Activated CD4-positive, CD25-positive, alpha-beta regulatory T cell (primary cell): ENCODE measurements at regions not wholly inside any gene's neighbourhood (a gene's known extent, or its start where the extent isn't known, plus 50 kb on each side); places are given as distances from the start of the nearest gene placed in this dataset.

Experiments
- DNase-seq, 4 experiments: peaks; one replicate each; lab custom pipeline; 2025; lab: John Stamatoyannopoulos, UW

DNA sequence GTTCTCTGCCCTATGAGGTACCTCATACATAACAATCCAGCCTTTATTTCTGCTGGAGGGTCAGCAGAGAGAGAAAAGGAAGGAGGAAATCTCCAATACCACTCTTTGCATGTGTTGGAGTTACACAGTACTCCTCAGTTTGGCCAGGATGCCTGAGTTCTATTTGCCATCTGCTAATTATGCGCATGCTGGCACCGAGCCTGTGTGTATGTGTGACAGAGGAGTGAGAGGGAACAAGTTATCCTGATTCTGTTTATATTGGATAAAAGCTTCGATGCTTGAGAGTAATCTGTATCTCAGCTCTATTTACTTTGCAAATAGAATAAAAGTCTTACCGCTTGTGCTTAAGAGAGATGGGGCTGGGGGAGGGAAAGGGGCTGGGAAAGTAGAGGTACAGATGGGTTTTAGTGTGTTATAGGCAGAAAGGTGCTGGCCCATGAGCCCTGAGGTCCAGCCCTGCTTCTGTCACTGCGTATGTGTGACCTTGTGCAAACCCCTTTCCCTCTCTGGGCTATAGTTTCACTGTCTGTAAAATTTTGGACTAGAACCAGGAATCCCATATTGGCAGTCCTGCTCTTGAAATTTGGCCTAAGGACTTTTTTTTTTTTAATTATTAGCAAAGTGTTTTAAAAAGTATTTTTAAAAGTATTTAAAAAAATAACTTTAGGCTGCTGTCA is 54.5 kb upstream of the PLXNA2 start:
- no peak for DNase-seq

DNA sequence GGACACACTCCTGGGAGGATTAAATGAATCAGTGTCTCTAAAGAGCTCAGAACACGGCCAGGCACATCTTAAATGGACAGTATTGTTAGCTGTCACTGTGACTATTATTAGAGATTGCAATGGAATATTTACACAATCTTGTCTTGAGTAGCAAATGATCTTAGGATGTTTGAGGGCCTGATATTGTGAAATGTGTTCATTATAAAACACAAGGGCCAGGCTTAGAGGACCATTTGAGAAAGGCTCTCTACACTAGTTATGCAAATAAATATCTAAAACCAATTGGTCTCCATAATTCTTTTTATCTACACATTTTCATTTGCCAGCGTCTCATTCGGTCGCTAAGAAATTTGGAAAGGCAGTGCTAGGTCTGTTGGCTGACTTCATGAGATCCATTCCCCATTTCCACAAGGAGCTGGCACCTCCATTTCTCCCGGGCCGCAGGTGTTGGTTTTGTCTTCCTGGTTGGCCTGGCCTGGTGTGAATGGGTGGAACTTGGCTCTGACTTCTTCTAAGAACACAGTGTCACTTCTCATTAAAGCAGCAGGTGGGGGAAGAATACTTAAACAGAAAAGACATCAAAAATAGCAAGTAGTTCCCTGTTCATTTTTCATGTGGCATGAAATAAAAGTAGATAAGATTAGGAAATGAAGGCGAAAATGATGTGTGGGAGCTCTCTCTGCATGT is 56.0 kb upstream of the PLXNA2 start:
- DNase-seq, result no peak

- no peak for DNase-seq
Measured at GRCh38 chr1:208302699-208303238, 58.6 kb upstream of the PLXNA2 start.

GRCh38 chr1:208303743-208304712 is 59.8 kb upstream of the PLXNA2 start:
- no peak for DNase-seq

- DNase-seq, result no peak
Measured at GRCh38 chr1:208308221-208308620, 64.0 kb upstream of the PLXNA2 start.

- DNase-seq, result no peak
Measured at GRCh38 chr1:208309771-208310170, 65.6 kb upstream of the PLXNA2 start.

DNA sequence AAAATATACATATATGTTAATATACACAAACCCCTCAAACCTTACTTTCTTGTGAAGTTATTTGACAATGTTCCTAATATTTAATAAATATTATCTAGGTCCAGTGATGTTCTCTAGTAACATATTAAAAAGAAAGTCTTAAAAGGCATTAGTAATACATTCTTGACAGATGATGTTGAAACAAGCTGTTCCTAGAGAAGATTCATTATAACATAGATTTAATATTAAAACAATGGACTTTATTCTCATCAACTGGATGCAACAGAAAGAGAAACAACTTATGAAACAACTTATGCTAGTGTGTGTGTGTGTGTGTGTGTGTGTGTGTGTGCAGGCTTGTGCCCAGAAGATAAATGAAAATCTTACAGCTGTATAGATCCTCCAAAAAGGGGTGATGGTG is 68.5 kb upstream of the PLXNA2 start:
- DNase-seq, result no peak

GRCh38 chr1:208314431-208314830 is 70.2 kb upstream of the PLXNA2 start:
- no peak for DNase-seq

- DNase-seq, result no peak
Measured at GRCh38 chr1:208318150-208318734, 74.1 kb upstream of the PLXNA2 start.

DNA sequence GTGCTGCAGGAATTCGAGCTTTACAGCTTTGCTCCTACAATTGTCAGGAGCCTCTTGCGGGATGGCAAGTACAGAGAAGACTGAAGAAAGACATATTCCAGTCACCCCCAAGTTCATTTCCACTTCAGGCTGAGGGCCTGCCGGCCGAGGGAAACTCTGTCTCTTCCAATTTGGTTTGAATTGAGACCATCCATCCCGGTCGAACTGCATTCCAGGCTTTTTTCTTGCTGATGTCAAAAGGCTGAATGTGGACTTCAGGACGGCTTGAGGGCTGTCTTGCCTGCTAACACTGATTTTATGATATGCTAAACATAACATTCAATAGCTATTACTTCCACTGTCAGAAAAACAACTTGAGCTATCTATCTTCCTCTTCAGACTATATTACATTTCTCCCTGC is 79.8 kb upstream of the PLXNA2 start:
- DNase-seq, result no peak

GRCh38 chr1:208326033-208326432 is 81.8 kb upstream of the PLXNA2 start:
- DNase-seq, result no peak

- DNase-seq, result no peak
Measured at GRCh38 chr1:208329300-208329699, 85.1 kb upstream of the PLXNA2 start.

DNA sequence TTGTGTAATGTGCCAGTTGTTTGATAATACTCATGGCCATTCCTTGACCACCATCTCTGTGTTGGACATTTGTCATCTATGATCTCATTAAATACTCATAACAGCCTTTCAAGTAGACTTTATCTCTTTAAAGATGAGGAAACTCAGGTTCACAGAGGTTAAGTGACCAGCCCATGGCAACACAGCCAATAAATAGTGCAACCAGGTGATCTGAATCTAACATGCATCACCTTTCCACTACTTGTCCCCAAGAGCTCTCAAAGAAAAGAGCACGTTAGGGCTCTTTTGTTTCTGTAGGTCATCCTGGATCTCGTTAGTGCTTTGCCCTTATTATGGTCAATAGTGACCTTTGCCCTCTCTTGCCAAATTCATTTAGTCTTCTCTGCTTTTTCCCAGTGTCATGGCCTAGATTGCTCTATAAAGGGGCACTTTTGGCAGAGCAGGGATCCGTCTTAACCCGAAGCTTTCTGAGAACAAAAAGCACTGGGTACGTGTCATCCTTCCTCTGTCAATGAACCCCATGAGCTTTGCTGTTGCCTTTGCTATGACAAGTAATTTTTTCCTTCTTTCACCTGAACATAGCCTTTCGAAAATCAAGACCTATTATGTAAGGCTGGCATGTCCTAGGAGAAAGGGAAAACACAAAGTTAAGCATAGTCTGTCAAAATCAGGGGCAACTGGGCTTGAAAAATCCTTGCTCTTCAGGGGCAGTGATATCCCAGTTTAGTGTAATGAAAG is 88.0 kb upstream of the PLXNA2 start:
- no peak for DNase-seq

DNA sequence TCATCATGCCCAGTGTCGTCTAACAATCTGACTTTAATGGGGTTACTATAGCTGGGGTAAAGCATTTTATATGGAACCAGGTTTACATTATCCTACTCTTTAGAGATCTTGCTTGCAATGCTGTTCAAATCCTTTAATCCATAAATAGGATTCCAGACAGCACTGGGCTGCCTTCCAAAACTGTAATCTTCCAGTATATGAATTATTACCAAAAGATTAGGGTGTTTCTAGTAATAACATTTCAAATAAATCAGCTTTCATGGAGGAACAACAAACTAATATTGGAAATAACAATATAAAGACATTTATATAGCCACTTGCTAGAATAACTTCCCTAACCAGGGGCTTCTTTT is 88.6 kb upstream of the PLXNA2 start:
- no peak for DNase-seq

GRCh38 chr1:208333676-208334075 is 89.5 kb upstream of the PLXNA2 start:
- no peak for DNase-seq

DNA sequence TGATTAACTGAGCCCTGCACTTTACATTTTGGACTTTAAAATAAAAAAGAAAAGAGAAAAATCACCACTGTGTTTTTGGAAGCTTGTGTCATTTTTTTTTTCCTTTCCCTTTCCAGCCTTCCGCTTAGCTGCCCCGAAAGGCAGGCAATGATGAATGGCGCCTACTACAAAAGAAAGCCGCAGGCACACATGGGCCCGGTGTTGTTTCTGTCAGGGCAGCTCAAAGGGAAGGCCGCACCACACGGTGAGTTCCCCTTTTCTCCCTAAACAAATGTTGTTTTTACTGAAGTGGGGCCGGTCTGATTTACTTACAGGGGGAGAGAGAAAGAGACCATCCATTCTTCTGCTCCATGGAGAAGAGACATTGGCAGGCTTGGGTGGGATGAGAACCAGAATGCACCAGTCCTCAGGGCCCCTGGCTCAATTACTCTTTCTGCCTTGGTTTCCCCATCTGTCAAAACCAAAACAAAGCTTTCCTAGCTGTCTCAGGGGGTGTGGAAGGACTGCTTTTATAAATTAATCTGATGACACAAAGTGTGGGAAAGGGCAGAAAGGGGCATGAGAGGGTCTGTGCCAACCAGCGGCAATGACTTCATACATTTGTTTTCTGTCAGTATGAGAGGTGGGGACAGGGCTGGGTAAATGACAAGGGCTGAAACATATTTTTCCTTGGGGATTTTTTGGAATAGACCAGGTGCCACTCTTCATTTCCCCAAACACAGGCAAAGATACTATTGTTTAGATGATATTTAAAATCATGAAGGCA is 91.4 kb upstream of the PLXNA2 start:
- no peak for DNase-seq

DNA sequence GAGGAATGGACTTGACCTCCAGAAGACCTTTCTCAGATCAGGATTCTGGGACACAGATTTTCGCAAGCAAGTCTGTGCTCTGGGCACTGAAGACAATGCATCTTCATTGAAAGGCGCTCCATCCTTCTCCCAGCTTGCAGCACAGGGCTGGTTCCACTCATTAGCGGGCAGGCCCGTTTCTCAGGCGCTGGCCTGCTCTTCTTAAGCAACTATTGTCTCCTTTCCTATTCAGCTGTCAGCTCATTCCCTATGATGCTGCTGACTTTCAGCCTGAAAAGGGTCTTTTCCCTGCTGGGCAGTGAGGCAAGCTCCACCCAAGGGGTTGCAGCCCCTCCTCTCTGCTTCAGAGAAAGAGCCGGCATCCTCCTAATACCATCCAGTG is 91.9 kb upstream of the PLXNA2 start:
- no peak for DNase-seq

- no peak for DNase-seq
Measured at GRCh38 chr1:208339911-208340310, 95.7 kb upstream of the PLXNA2 start.

DNA sequence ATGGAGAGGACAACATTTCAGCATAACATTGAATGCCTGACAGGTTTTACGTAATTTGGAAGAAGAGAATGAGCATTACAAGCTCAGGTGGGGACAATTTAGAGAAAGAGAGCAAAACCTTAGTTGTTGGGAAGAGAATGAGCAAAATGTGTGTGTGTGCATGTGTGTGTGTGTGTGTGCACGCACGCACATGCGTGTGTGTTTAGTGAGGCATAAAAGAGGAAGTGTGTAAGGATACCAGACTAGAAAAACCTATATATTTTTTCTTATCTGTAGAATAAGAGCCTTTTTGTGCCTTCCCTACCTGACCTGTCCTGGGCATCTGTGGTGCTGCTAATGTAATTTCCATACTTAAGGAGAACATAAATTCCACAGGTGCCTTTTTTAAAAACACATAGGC is 99.0 kb upstream of the PLXNA2 start:
- DNase-seq, result no peak

GRCh38 chr1:208344202-208344857 is 100.1 kb upstream of the PLXNA2 start:
- no peak for DNase-seq
